DMS 273 (cell line): ENCODE measurements at regions not wholly inside any gene's neighbourhood (a gene's known extent, or its start where the extent isn't known, plus 50 kb on each side); places are given as distances from the start of the nearest gene placed in this dataset.
"Not testable (repeated sequence)": the region's sequence is repeated elsewhere in the genome, so short reads cannot be mapped to it uniquely, and the experiment has no call there.

Experiments
- DNase-seq: peaks from one replicate; lab custom pipeline; 2025; ENCODE audit not compliant: unreplicated experiment; lab: John Stamatoyannopoulos, UW

- DNase-seq: no peak
These were observed 147.4 kb downstream of the SEC14L1 start for GRCh38 chr17:77288115-77288619.

GRCh38 chr17:77290759-77291558 is 150.2 kb downstream of the SEC14L1 start:
- not testable (repeated sequence) for DNase-seq

DNA sequence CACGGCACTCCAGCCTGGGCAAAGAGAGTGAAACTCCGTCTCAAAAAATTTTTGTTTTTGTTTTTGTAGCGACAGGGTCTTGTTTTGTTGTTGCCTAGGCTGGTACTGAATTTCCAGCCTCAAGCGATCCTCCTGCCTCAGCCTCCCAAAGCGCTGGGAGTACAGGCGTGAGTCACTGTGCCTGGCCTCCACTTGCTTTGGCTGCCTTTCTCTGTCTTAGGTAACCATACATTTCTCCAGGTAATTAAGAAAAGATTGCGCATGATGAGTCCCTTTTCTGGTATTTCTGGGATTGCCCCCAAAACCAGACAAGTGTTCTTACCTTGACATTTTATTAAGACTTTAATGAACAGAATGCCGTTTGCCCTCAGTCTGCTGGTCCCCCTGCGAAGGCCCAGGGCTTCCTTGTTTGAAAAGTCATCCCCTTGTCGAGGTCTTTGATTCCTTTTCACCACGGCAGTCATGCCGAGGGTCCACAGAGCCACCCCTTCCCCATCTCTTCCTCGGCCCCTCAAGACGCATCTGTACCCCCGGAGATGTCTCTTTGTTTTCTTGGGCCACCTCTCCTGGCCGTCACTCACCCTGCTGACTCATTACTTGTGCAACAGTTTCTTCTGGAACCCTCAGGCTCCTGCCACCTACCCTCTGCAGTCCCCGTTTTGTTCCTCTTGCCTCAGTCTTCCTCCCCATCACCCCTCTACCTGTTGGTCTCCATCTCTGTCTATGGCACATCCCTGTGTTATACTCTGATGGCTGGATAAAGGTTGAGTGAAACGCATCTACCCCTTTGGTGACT is 151.0 kb downstream of the SEC14L1 start:
- no peak for DNase-seq

- DNase-seq: no peak
These were observed 154.0 kb downstream of the SEC14L1 start for GRCh38 chr17:77294761-77295160.

GRCh38 chr17:77295241-77295853 is 154.6 kb downstream of the SEC14L1 start:
- no peak for DNase-seq

GRCh38 chr17:77296769-77297409 is 156.1 kb downstream of the SEC14L1 start:
- no peak for DNase-seq

- DNase-seq: no peak
These were observed 157.2 kb downstream of the SEC14L1 start for GRCh38 chr17:77297693-77298666.

GRCh38 chr17:77298811-77299210 is 158.0 kb downstream of the SEC14L1 start:
- DNase-seq: peak; percentile 25

DNA sequence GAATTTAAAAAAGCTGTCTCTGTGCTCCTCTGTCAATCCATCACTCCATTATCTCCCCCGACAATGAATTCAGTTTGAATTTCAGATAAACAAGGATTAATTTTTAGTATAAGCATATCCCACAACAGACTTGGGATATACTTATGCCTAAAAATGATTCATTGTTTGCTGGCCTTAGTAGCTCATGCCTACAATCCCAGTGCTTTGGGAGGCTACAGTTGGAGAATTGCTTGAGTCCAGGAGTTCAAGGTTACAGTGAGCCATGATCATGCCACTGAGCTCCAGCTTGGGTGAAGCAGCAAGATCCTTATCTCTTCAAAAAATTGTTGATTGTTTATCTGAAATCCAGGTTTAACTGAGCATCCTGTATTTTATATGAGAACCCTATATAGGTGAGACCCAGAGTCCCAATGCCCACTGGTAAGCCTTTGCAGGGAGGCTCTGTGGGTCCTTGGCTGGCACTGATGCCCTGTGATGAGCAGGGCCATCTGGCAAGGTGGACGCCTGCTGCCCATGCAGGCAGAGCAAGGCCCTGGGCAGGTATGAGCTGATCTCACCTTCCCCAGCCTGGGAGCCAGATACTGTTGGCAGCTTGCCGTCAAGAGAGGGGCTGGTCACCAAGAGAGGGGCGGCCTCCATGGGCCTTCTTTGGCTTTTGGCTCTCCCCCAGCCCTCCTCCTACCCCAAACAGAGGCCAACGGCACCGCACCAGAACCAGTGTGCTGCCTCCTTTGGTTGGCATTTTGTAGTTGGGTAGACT is 158.7 kb downstream of the SEC14L1 start:
- no peak for DNase-seq

GRCh38 chr17:77300016-77300686 is 159.4 kb downstream of the SEC14L1 start:
- DNase-seq: no peak

GRCh38 chr17:77301694-77302266 is 161.0 kb downstream of the SEC14L1 start:
- no peak for DNase-seq

DNA sequence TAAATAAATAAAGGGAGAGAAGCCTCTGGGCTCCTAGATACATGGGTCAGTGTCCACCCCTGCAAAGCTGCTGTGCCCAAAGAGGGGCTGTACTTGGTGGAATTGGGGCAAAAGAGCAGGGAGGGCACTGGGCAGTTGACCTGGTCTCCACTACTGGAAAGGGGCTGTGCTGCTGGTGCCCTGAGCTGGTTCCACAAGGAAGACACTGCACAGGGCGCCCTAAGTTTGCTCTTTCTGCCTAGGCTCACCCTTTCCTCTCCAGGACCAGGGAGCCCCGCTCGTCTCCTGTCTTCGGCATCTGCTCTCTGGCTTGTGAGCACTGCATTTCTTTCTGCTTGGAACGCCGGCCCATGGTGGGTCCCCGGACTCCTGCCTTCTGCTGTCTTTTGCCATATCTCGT is 161.9 kb downstream of the SEC14L1 start:
- DNase-seq: no peak

DNA sequence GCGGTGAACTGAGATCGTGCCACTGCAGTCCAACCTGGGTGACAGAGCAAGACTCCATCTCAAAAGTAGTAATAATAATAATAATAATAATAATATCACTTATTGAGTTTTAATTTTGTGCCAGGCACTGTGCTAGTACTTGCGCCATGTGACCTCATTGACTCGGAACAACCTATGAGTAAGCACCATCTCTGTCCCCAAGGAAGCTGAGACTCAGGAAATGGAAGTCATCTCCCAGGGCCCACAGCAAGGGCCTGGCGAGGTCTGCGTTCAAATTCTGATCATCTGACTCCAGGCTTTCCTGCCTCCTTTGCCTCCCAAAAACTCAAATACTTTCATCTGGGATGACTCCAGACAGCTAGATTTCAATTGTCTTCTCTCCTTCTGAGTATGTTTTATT is 162.9 kb downstream of the SEC14L1 start:
- DNase-seq: no peak

- peak; percentile 51 for DNase-seq
These were observed 163.4 kb downstream of the SEC14L1 start for GRCh38 chr17:77304051-77304745.

- no peak for DNase-seq
These were observed 164.1 kb downstream of the SEC14L1 start for GRCh38 chr17:77304746-77305473.

- DNase-seq: no peak
These were observed 165.4 kb downstream of the SEC14L1 start for GRCh38 chr17:77306048-77306789.
